CMK (cell line): ENCODE measurements at regions not wholly inside any gene's neighbourhood (a gene's known extent, or its start where the extent isn't known, plus 50 kb on each side); places are given as distances from the start of the nearest gene placed in this dataset.

Source experiments
- DNase-seq: peaks from one replicate; pipeline ENCODE4 v3.0.0-alpha.2; 2010; ENCODE audit warnings: low read depth

GRCh38 chr12:91622981-91623380 lies 440.4 kb upstream of the DCN start:
- DNase-seq, result no peak

- no peak for DNase-seq
These were observed 439.4 kb upstream of the DCN start for GRCh38 chr12:91622037-91622436.

GRCh38 chr12:91620992-91621391 lies 438.4 kb upstream of the DCN start:
- no peak for DNase-seq

GRCh38 chr12:91620422-91620821 lies 437.8 kb upstream of the DCN start:
- DNase-seq, result no peak

- DNase-seq, result no peak
These were observed 435.7 kb upstream of the DCN start for GRCh38 chr12:91618281-91618680.

GRCh38 chr12:91617818-91618217 lies 435.2 kb upstream of the DCN start:
- no peak for DNase-seq

GRCh38 chr12:91616416-91616815 lies 433.8 kb upstream of the DCN start:
- DNase-seq, result no peak

- no peak for DNase-seq
These were observed 430.7 kb upstream of the DCN start for GRCh38 chr12:91613223-91613779.

GRCh38 chr12:91610561-91610960 lies 427.9 kb upstream of the DCN start:
- no peak for DNase-seq

- no peak for DNase-seq
These were observed 426.7 kb upstream of the DCN start for GRCh38 chr12:91609283-91609682.

GRCh38 chr12:91608542-91608941 lies 425.9 kb upstream of the DCN start:
- no peak for DNase-seq

GRCh38 chr12:91606662-91607377 lies 424.2 kb upstream of the DCN start:
- no peak for DNase-seq

GRCh38 chr12:91604897-91605296 lies 422.3 kb upstream of the DCN start:
- no peak for DNase-seq

GRCh38 chr12:91603060-91603459 lies 420.4 kb upstream of the DCN start:
- no peak for DNase-seq

- DNase-seq, result no peak
These were observed 418.4 kb upstream of the DCN start for GRCh38 chr12:91601054-91601453.

GRCh38 chr12:91594715-91595114 lies 412.1 kb upstream of the DCN start:
- no peak for DNase-seq

GRCh38 chr12:91591639-91591987 lies 409.0 kb upstream of the DCN start:
- DNase-seq, result no peak

GRCh38 chr12:91590966-91591638 lies 408.5 kb upstream of the DCN start:
- DNase-seq, result no peak

- no peak for DNase-seq
These were observed 406.3 kb upstream of the DCN start for GRCh38 chr12:91588874-91589454.

- no peak for DNase-seq
These were observed 403.4 kb upstream of the DCN start for GRCh38 chr12:91586015-91586414.

GRCh38 chr12:91582811-91583210 lies 400.2 kb upstream of the DCN start:
- DNase-seq, result no peak

GRCh38 chr12:91579516-91580263 lies 397.1 kb upstream of the DCN start:
- no peak for DNase-seq
